Endothelial cell of hepatic sinusoid (primary cell): ENCODE measurements at regions not wholly inside any gene's neighbourhood (a gene's known extent, or its start where the extent isn't known, plus 50 kb on each side); places are given as distances from the start of the nearest gene placed in this dataset.
"Not testable (repeated sequence)": the region's sequence is repeated elsewhere in the genome, so short reads cannot be mapped to it uniquely, and the experiment has no call there.

ENCODE experiments used
- in situ Hi-C: cut with HindIII; loops from 2 replicates; pipeline ENCODE4 v1.10.0; 2017; ENCODE audit warnings: low sequenced_read_pairs

GRCh38 chr10:62585211-62585775, 211.1 kb downstream of the ZNF365 start:
- in situ Hi-C loops: no loop called here

- in situ Hi-C loops: no loop called here
These were observed 212.8 kb downstream of the ZNF365 start for GRCh38 chr10:62587011-62587410.

- in situ Hi-C loops: no loop called here
These were observed 213.9 kb downstream of the ZNF365 start for GRCh38 chr10:62588116-62588515.

GRCh38 chr10:62589689-62590088, 214.8 kb upstream of the ADO start:
- in situ Hi-C loops: no loop called here

GRCh38 chr10:62590306-62590705, 214.2 kb upstream of the ADO start:
- in situ Hi-C loops: no loop called here

- in situ Hi-C loops: no loop called here
These were observed 210.4 kb upstream of the ADO start for GRCh38 chr10:62594093-62594520.

- in situ Hi-C loops: no loop called here
These were observed 207.3 kb upstream of the ADO start for GRCh38 chr10:62597226-62597625.

- in situ Hi-C loops: no loop called here
These were observed 205.4 kb upstream of the ADO start for GRCh38 chr10:62599161-62599560.

GRCh38 chr10:62606551-62606950, 198.0 kb upstream of the ADO start:
- in situ Hi-C loops: not testable (repeated sequence)

- in situ Hi-C loops: not testable (repeated sequence)
These were observed 196.2 kb upstream of the ADO start for GRCh38 chr10:62608189-62608875.

GRCh38 chr10:62610649-62611229, 193.8 kb upstream of the ADO start:
- in situ Hi-C loops: loop anchor here (10.0 kb wide), 1 partner anchor 214 kb away; no protein-coding TSS in a partner anchor

GRCh38 chr10:62613424-62613823, 191.1 kb upstream of the ADO start:
- in situ Hi-C loops: loop anchor here (10.0 kb wide), 1 partner anchor 211 kb away; no protein-coding TSS in a partner anchor

GRCh38 chr10:62613859-62614258, 190.7 kb upstream of the ADO start:
- in situ Hi-C loops: loop anchor here (10.0 kb wide), 1 partner anchor 211 kb away; no protein-coding TSS in a partner anchor

GRCh38 chr10:62614389-62615157, 189.9 kb upstream of the ADO start:
- in situ Hi-C loops: loop anchor here (10.0 kb wide), 1 partner anchor 210 kb away; no protein-coding TSS in a partner anchor

GRCh38 chr10:62616885-62617590, 187.5 kb upstream of the ADO start:
- in situ Hi-C loops: loop anchor here (10.0 kb wide), 1 partner anchor 208 kb away; no protein-coding TSS in a partner anchor

GRCh38 chr10:62617652-62618051, 186.9 kb upstream of the ADO start:
- in situ Hi-C loops: loop anchor here (10.0 kb wide), 1 partner anchor 207 kb away; no protein-coding TSS in a partner anchor

- in situ Hi-C loops: loop anchor here (10.0 kb wide), 1 partner anchor 207 kb away; no protein-coding TSS in a partner anchor
These were observed 186.5 kb upstream of the ADO start for GRCh38 chr10:62618054-62618453.

- in situ Hi-C loops: loop anchor here (10.0 kb wide), 1 partner anchor 206 kb away; no protein-coding TSS in a partner anchor
These were observed 185.7 kb upstream of the ADO start for GRCh38 chr10:62618576-62619412.

- in situ Hi-C loops: loop anchor here (10.0 kb wide), 1 partner anchor 205 kb away; no protein-coding TSS in a partner anchor
These were observed 185.1 kb upstream of the ADO start for GRCh38 chr10:62619413-62619738.

- in situ Hi-C loops: no loop called here
These were observed 184.0 kb upstream of the ADO start for GRCh38 chr10:62620491-62620890.
